SK-N-MC (cell line): ENCODE measurements at regions not wholly inside any gene's neighbourhood (a gene's known extent, or its start where the extent isn't known, plus 50 kb on each side); places are given as distances from the start of the nearest gene placed in this dataset.
"Not testable (repeated sequence)": the region's sequence is repeated elsewhere in the genome, so short reads cannot be mapped to it uniquely, and the experiment has no call there.

Source experiments
- EZH2 ChIP-seq: fragments of 200-600 bp; sonication (generic); IDR thresholded peaks from one replicate; pipeline ENCODE4 v1.6.1; 2017; ENCODE audit warnings: antibody characterized with exemption
- FOXP2 ChIP-seq: optimal IDR thresholded peaks from 2 replicates; pipeline ENCODE3; 2011; ENCODE audit warnings: mild to moderate bottlenecking, moderate library complexity; ENCODE audit not compliant: insufficient read depth; ENCODE audit errors: extremely low read length, control extremely low read depth
- POLR2AphosphoS5 ChIP-seq: IDR thresholded peaks from 2 replicates; pipeline ENCODE4 v1.6.1; 2012; ENCODE audit warnings: mild to moderate bottlenecking, low read depth, low read length, borderline replicate concordance

GRCh38 chr5:163316374-163316773 lies 121.0 kb upstream of the CCNG1 start:
- not testable (repeated sequence) for TF ChIP-seq EZH2, POLR2AphosphoS5, FOXP2
